Hepatocyte (in vitro differentiated cells): ENCODE measurements at regions not wholly inside any gene's neighbourhood (a gene's known extent, or its start where the extent isn't known, plus 50 kb on each side); places are given as distances from the start of the nearest gene placed in this dataset.

ENCODE experiments used
- DNase-seq: peaks from one replicate; pipeline ENCODE4 v3.0.0-alpha.2; 2016; ENCODE audit warnings: low spot score
- H2AFZ ChIP-seq: fragments of 200-600 bp; sonication (generic); 2 replicates; pipeline ENCODE4 v1.6.0; 2016; ENCODE audit warnings: antibody characterized with exemption, mild to moderate bottlenecking
- H3K27ac ChIP-seq: fragments of 200-600 bp; sonication (generic); 2 replicates; pipeline ENCODE4 v1.5.1; 2016; ENCODE audit warnings: mild to moderate bottlenecking
- H3K27me3 ChIP-seq: fragments of 200-600 bp; sonication (generic); 2 replicates; pipeline ENCODE4 v1.6.1; 2016
- H3K36me3 ChIP-seq: fragments of 200-600 bp; sonication (generic); replicated peaks from 2 replicates; pipeline ENCODE4 v1.5.1; 2016; ENCODE audit warnings: low read depth; ENCODE audit not compliant: insufficient read depth
- H3K4me1 ChIP-seq: fragments of 200-600 bp; sonication (generic); 2 replicates; pipeline ENCODE4 v1.5.1; 2016; ENCODE audit warnings: mild to moderate bottlenecking, moderate library complexity; ENCODE audit not compliant: insufficient read depth
- H3K4me2 ChIP-seq: fragments of 200-600 bp; sonication (generic); 2 replicates; pipeline ENCODE4 v1.6.0; 2016
- H3K4me3 ChIP-seq: fragments of 200-600 bp; sonication (generic); 2 replicates; pipeline ENCODE4 v1.5.1; 2016; ENCODE audit warnings: mild to moderate bottlenecking
- H3K79me2 ChIP-seq: fragments of 200-600 bp; sonication (generic); 2 replicates; pipeline ENCODE4 v1.6.0; 2017; ENCODE audit warnings: mild to moderate bottlenecking
- H3K9me2 ChIP-seq: fragments of 200-600 bp; sonication (generic); replicated peaks from 2 replicates; pipeline ENCODE4 v1.6.0; 2017; ENCODE audit warnings: mild to moderate bottlenecking; ENCODE audit not compliant: insufficient read depth
- H3K9me3 ChIP-seq: fragments of 200-600 bp; sonication (generic); 2 replicates; pipeline ENCODE4 v1.5.1; 2016; ENCODE audit warnings: low read depth, mild to moderate bottlenecking
- H4K20me1 ChIP-seq: fragments of 200-600 bp; sonication (generic); 2 replicates; pipeline ENCODE4 v1.6.0; 2016; ENCODE audit warnings: mild to moderate bottlenecking; ENCODE audit not compliant: insufficient read depth, poor library complexity, severe bottlenecking
- EZH2 ChIP-seq: fragments of 200-600 bp; sonication (generic); IDR thresholded peaks from 2 replicates; pipeline ENCODE4 v1.6.1; 2016; ENCODE audit warnings: antibody characterized with exemption, mild to moderate bottlenecking, borderline replicate concordance
- EZH2phosphoT487 ChIP-seq: fragments of 200-600 bp; sonication (generic); IDR thresholded peaks from one replicate; pipeline ENCODE4 v1.6.1; 2018; ENCODE audit warnings: antibody characterized with exemption, mild to moderate bottlenecking, low read depth, moderate library complexity; ENCODE audit not compliant: unreplicated experiment, severe bottlenecking
- WGBS: methylation state at CpG from one replicate; pipeline ENCODE4 v1.1.6; 2016; ENCODE audit warnings: low lambda C conversion rate; ENCODE audit errors: missing lambda C conversion rate; 5-methylcytosine and 5-hydroxymethylcytosine counted together
- TF ChIP-seq, protein P1 (sequence below): fragments of 200-600 bp; sonication (generic); IDR thresholded peaks from 2 replicates; pipeline ENCODE4 v1.5.1; 2016; ENCODE audit warnings: antibody characterized with exemption, mild to moderate bottlenecking; ENCODE audit not compliant: poor library complexity

DNA sequence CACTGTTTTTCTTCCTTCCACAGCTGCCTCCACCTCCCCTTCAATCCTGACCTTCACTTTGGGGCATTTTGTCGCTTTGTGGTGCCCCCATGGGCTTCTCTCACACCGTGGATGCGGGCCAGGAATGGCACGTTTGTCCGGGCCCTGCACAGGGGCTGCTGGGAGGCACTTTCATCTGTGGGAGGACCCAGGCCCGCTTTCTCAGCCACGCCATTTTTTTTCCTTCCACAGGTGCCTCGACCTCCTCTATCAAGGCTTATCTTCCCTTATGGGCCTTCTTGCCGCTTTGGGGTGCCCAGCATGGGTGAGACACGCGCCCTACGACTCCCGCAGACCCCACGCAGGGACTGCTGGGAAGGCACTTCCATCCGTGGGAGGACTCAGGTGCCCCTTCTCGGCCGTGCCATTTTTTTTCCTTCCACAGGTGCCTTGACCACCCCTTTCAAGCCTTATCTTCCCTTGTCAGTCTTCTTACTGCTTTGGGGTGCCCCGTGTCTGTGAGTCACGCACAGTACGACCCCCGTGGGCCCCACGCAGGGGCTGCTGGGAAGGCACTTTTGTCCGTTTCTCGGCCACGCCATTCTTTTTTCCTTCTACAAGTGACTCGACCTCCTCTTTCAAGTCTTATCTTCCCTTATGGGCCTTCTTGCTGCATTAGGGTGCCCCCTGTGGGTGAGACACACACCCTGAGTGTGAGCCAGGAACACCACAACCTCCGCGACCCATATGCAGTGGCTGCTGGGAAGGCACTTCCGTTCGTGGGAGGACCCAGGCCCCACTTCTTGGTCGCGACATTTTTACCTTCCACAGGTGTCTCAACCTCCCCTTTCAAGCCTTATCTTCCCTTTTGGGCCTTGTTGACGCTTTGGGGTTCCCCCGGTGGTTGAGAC, 270.7 kb downstream of the ALG10 start:
- no peaks in the 10 kb centered on the region for H3K9me3 ChIP-seq
- H3K4me3 ChIP-seq, result no peak overlapping the region
- no peak overlapping the region for H2AFZ ChIP-seq
- no peaks in the 10 kb centered on the region for H3K27me3 ChIP-seq
- no peaks in the 10 kb centered on the region for H3K36me3 ChIP-seq
- WGBS, result 87% methylated on average over 34 of the region's 34 CpGs
- H3K4me1 ChIP-seq, result no peaks in the 10 kb centered on the region
- H3K27ac ChIP-seq, result no peak overlapping the region
- no peak overlapping the region for H3K4me2 ChIP-seq
- TF ChIP-seq EZH2phosphoT487, result no peak
- no peak for TF ChIP-seq EZH2
- H3K79me2 ChIP-seq, result no peaks in the 10 kb centered on the region
- H4K20me1 ChIP-seq, result no peaks in the 10 kb centered on the region
- H3K9me2 ChIP-seq, result no peaks in the 10 kb centered on the region
- DNase-seq, result no peak

DNA sequence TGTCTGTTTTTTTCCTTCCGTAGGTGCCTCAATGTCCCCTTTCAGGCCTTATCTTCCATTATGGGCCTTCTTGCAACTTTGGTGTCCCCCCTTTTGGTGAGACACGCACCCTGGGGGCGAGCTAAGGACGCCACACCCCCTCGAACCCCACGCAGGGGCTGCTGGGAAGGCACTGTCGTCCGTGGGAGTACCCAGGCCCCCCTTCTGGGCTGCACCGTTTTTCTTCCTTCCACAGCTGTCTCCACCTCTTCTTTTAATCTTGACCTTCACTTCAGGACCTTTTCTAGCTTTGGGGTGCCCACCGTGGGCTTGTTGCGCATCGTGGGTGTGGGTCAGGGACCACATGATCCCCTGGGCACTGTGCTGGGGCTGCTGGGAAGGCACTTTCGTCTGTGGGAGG, 271.8 kb downstream of the ALG10 start:
- Histone ChIP-seq H3K4me3 (no peak overlapping the region), H3K4me2 (no peak overlapping the region), H3K27me3 (no peaks in the 10 kb centered on the region), H3K4me1 (no peaks in the 10 kb centered on the region), H3K9me2 (no peaks in the 10 kb centered on the region), H4K20me1 (no peaks in the 10 kb centered on the region), H3K9me3 (no peaks in the 10 kb centered on the region), H3K27ac (no peak overlapping the region), H2AFZ (no peak overlapping the region), H3K36me3 (no peaks in the 10 kb centered on the region), H3K79me2 (no peaks in the 10 kb centered on the region)
- WGBS, result 79% methylated on average over 13 of the region's 13 CpGs
- no peak for DNase-seq
- TF ChIP-seq, protein P1, sequence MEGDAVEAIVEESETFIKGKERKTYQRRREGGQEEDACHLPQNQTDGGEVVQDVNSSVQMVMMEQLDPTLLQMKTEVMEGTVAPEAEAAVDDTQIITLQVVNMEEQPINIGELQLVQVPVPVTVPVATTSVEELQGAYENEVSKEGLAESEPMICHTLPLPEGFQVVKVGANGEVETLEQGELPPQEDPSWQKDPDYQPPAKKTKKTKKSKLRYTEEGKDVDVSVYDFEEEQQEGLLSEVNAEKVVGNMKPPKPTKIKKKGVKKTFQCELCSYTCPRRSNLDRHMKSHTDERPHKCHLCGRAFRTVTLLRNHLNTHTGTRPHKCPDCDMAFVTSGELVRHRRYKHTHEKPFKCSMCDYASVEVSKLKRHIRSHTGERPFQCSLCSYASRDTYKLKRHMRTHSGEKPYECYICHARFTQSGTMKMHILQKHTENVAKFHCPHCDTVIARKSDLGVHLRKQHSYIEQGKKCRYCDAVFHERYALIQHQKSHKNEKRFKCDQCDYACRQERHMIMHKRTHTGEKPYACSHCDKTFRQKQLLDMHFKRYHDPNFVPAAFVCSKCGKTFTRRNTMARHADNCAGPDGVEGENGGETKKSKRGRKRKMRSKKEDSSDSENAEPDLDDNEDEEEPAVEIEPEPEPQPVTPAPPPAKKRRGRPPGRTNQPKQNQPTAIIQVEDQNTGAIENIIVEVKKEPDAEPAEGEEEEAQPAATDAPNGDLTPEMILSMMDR, result no peak
- TF ChIP-seq EZH2phosphoT487 (no peak), EZH2 (no peak)

- no peak for DNase-seq
These were observed 272.5 kb downstream of the ALG10 start for GRCh38 chr12:34294671-34295365.

More at GRCh38 chr12:34294671-34295365, 272.5 kb downstream of the ALG10 start:
- Histone ChIP-seq H3K79me2 (no peaks in the 10 kb centered on the region), H3K4me1 (no peaks in the 10 kb centered on the region), H3K27ac (no peak overlapping the region), H3K36me3 (no peaks in the 10 kb centered on the region), H3K4me3 (no peak overlapping the region), H3K9me2 (no peaks in the 10 kb centered on the region), H2AFZ (no peak overlapping the region), H3K27me3 (no peaks in the 10 kb centered on the region), H3K9me3 (no peaks in the 10 kb centered on the region), H4K20me1 (no peaks in the 10 kb centered on the region), H3K4me2 (no peak overlapping the region)
- TF ChIP-seq, protein P1, result no peak
- TF ChIP-seq EZH2, result no peak
- WGBS, result 83% methylated on average over 23 of the region's 23 CpGs
